ENCODE measurements at regions not wholly inside any gene's neighbourhood (a gene's known extent, or its start where the extent isn't known, plus 50 kb on each side); places are given as distances from the start of the nearest gene placed in this dataset.

GRCh38 chr11:88390254-88390653 lies 52.7 kb upstream of the CTSC start:
- WGBS: 94% methylated on average over 1 of the region's 1 CpG
- DNase-seq (ENCODE audit: extremely low spot score): no peak

GRCh38 chr11:88387957-88388356 lies 50.4 kb upstream of the CTSC start:
- no peak for DNase-seq (ENCODE audit: extremely low spot score)
- Histone ChIP-seq H3K4me3 (ENCODE audit: low read depth, low read length) (no peak overlapping the region), H3K4me1 (ENCODE audit: insufficient read depth) (no peaks in the 10 kb centered on the region), H3K27ac (ENCODE audit: low read depth) (no peak overlapping the region), H3K36me3 (ENCODE audit: insufficient read depth) (no peaks in the 10 kb centered on the region)

More at GRCh38 chr11:88390254-88390653, 52.7 kb upstream of the CTSC start:
- Histone ChIP-seq H3K4me3 (ENCODE audit: low read depth, low read length) (no peak overlapping the region), H3K36me3 (ENCODE audit: insufficient read depth) (no peaks in the 10 kb centered on the region), H3K27ac (ENCODE audit: low read depth) (no peak overlapping the region), H3K4me1 (ENCODE audit: insufficient read depth) (no peaks in the 10 kb centered on the region)
